Upper lobe of left lung (tissue), 4 donors: ENCODE measurements at regions not wholly inside any gene's neighbourhood (a gene's known extent, or its start where the extent isn't known, plus 50 kb on each side); places are given as distances from the start of the nearest gene placed in this dataset.

ENCODE experiments used
- CTCF ChIP-seq, 6 experiments: fragments of 450-650 bp in 4 of 6; fragments of 200-600 bp in 2 of 6; sonication (generic) in 2 of 6; IDR thresholded peaks; one replicate each; pipeline ENCODE4 v1.5.1; 2016 to 2019; ENCODE audit warnings: antibody characterized with exemption in 6 of 6
- EP300 ChIP-seq, 4 donors: sonication (generic); formaldehyde crosslinking; IDR thresholded peaks; one replicate each; pipeline ENCODE4 v1.5.1; 2017; ENCODE audit warnings: antibody characterized with exemption in 4 of 4, control low read depth in 2 of 4
- POLR2A ChIP-seq, 4 donors: fragments of 450-650 bp; IDR thresholded peaks; one replicate each; pipeline ENCODE4 v1.5.1; 2016 to 2017; ENCODE audit warnings: antibody characterized with exemption in 4 of 4, mild to moderate bottlenecking in 2 of 4

DNA sequence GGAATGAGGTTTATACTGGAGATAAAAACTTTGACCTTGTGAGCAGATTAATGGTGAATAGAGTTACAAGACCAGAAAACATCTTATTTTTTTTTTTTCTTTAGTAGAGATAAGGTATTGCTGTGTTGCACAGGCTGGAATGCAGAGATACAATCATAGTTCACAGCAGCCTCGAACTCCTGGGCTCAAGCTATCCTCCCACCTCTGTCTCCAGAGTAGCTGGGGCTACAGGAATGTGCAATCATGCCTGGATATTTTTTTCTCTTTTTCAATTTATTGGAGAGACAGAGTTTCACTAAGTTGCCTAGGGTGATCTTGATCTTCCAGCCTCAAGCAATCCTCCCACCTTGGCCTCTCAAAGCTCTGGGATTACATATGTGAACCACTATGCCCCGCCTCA is 2139.1 kb downstream of the PCDH9 start:
- TF ChIP-seq POLR2A (IDR thresholded peaks at IDR 0.05) (no peak), EP300 (IDR thresholded peaks at IDR 0.05) (no peak), CTCF (IDR thresholded peaks at IDR 0.05) (no peak)
